Jurkat, Clone E6-1 (cell line): ENCODE measurements at regions not wholly inside any gene's neighbourhood (a gene's known extent, or its start where the extent isn't known, plus 50 kb on each side); places are given as distances from the start of the nearest gene placed in this dataset.
"Not testable (repeated sequence)": the region's sequence is repeated elsewhere in the genome, so short reads cannot be mapped to it uniquely, and the experiment has no call there.

Experiments used
- DNase-seq: peaks from one replicate; pipeline ENCODE4 v3.0.0-alpha.2; 2011; ENCODE audit warnings: low read depth, low spot score
- H3K4me3 ChIP-seq: 2 replicates; pipeline ENCODE4 v1.5.1; 2011; ENCODE audit warnings: mild to moderate bottlenecking, low read length, control low read depth, moderate library complexity

GRCh38 chr7:126040114-126041045 lies 1110.8 kb upstream of the POT1 start:
- DNase-seq: no peak
- no peak overlapping the region for H3K4me3 ChIP-seq

GRCh38 chr7:126026421-126027088 lies 1096.9 kb upstream of the POT1 start:
- DNase-seq: no peak
- H3K4me3 ChIP-seq: no peak overlapping the region

DNA sequence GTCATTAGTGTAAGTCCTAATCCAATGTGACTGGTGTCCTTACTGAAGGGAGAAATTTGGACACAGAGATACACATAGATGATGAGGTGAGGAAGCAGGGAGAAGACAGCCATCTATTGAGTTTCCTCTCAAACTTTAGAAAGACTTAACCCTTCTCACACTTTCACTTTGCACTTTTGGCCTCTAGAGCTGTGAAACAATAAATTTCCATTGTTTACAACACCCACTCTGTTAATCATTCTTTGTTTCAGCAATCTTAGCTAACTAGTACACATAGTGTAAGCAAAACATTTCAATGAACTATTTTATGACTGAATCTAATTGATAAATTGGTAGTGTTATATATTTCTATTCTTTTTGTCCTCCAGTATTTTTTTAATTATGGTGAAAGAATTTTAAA lies 1092.8 kb upstream of the POT1 start:
- no peak overlapping the region for H3K4me3 ChIP-seq
- no peak for DNase-seq

DNA sequence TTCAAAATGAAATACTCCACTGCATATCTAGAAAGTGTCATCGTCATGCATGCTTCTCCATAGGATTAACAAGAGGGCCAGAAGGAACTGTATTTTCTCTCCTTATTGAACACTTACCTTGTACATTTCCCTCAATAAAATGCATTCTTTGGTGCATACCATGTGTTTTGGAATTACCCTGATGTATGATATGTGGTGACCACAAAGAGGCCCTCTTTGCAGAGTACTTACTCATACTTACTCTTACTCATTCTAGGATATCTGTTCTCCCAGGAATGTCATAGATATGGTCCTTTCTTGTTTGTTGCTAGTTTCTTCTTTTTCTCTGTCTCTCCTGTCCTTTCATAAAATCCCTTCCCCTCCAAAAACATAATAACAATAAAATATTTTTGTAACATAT lies 1087.1 kb upstream of the POT1 start:
- no peak for DNase-seq
- H3K4me3 ChIP-seq: no peak overlapping the region

DNA sequence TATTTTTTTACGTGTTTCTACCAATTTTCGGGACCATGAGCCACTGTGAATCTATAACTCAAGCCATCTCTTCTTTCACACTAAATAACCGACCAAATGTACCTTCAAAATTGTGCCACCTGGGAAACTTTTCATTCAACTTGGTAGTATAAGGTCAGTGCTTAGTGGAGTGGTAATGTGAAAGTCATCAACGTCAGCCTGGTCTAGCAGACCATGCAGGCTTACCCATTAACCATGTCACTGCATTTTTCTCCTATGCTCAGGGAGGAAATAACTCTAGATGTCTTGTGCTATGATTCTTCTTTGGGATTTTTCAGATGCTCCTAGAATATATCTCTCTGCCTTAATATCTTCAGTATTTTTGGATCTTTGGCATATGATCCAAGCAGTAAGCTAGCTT lies 1075.4 kb upstream of the POT1 start:
- DNase-seq: no peak

GRCh38 chr7:126001349-126001748 lies 1071.7 kb upstream of the POT1 start:
- no peak for DNase-seq
- H3K4me3 ChIP-seq: no peak overlapping the region

More for the DNA sequence above, 1075.4 kb upstream of the POT1 start:
- no peak overlapping the region for H3K4me3 ChIP-seq

DNA sequence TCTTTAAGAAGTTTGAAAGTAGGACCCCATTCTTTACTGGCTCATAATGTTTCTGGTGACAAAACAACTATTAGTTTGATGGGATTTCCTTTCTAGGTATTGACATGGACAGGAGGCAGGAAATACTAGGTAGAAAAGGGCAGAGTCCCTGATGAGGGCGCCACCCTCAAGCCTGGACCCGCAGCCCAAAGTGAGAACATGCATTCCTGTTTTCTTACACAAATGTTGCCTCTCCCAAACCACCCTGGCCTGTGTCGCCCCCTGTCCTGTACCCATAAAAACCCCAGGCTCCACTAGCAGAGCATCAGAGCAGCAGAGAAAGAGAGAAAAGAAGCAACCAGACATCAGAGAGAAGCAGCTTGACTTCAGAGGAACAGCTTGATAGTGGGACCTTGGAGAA lies 1055.2 kb upstream of the POT1 start:
- H3K4me3 ChIP-seq: no peak overlapping the region
- no peak for DNase-seq

- H3K4me3 ChIP-seq: no peak overlapping the region
- no peak for DNase-seq
Measured at GRCh38 chr7:125971656-125972055, 1042.0 kb upstream of the POT1 start.

GRCh38 chr7:125966278-125967048 lies 1036.8 kb upstream of the POT1 start:
- no peak for DNase-seq
- H3K4me3 ChIP-seq: no peak overlapping the region

- H3K4me3 ChIP-seq: no peak overlapping the region
- no peak for DNase-seq
Measured at GRCh38 chr7:125934955-125935354, 1005.3 kb upstream of the POT1 start.

- H3K4me3 ChIP-seq: no peak overlapping the region
- no peak for DNase-seq
Measured at GRCh38 chr7:125934539-125934938, 1004.9 kb upstream of the POT1 start.

DNA sequence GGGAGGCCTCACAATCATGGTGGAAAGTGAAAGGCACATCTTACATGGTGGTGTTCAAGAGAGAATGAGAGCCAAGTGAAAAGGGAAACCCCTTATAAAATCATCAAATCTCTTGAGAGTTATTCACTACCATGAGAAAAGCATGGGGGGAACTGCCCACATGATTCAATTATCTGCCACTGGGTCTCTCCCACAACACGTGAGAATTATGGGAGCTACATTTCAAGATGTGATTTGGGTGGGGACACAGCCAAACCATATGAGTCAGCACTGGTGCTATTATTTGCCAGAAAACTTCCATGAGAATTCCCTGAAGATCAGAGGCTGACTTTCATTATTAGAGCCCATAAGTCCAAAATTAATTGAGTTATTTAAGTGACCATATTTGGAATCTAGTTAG lies 1001.2 kb upstream of the POT1 start:
- H3K4me3 ChIP-seq: no peak overlapping the region
- DNase-seq: no peak

GRCh38 chr7:125927556-125927955 lies 997.9 kb upstream of the POT1 start:
- no peak for DNase-seq
- no peak overlapping the region for H3K4me3 ChIP-seq

DNA sequence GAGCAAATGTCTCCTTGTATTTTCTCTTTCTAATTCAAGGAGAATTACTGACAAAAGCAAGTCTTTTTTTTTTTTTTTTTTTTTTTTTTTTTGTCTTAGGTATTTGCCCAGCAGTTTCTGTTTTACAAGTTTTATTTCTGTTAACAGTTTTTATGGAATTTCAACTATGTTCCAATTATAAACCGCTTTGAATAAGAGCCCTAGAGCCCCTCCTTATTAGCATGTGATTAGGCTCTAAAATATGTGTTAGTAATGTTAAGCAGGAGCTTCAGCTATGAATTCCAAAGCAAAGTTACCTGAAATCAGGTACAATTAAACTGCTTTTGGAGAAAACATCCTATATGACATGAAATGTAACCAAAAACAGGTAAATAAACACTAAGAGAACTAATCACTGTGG lies 997.0 kb upstream of the POT1 start:
- H3K4me3 ChIP-seq: no peak overlapping the region
- no peak for DNase-seq

GRCh38 chr7:125924037-125924436 lies 994.4 kb upstream of the POT1 start:
- no peak overlapping the region for H3K4me3 ChIP-seq

DNA sequence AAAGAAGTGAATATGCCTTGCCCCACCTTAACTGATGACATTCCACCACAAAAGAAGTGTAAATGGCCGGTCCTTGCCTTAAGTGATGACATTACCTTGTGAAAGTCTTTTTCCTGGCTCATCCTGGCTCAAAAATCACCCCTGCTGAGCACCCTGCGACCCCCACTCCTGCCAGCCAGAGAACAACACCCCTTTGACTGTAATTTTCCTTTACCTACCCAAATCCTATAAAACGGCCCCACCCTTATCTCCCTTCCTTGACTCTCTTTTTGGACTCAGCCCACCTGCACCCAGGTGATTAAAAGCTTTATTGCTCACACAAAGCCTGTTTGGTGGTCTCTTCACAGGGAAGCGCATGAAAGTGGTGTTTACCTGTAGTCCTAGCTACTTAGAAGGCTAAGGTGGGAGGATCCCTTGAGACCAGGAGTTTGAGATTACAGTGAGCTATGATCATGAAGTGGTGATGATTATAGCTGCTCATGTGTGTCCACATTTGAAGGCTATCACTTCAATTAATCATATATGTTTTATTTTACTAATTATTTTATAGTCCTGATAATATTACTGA lies 985.8 kb upstream of the POT1 start:
- H3K4me3 ChIP-seq, DNase-seq: not testable (repeated sequence)

More at GRCh38 chr7:125924037-125924436, 994.4 kb upstream of the POT1 start:
- no peak for DNase-seq

GRCh38 chr7:125908711-125909110 lies 979.1 kb upstream of the POT1 start:
- no peak for DNase-seq
- no peak overlapping the region for H3K4me3 ChIP-seq

DNA sequence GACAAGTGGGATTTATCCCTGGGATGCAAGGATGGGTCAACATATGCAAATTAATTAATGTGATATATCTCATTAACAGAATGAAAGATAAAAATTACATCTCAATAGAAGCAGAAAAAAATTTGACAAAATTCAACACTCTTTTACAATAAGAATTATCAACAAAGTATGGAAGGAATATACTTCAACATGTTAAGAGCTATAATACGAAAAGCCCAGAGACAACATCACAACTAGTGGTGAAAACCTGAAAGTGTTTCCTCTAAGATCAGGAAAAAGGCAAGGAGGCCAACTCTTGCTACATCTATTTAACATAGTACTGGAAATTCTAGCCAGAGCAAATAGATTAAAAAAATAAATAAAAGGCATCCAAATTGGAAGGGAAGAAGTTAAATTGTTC lies 970.0 kb upstream of the POT1 start:
- DNase-seq: no peak
- H3K4me3 ChIP-seq: no peak overlapping the region

GRCh38 chr7:125892434-125892833 lies 962.8 kb upstream of the POT1 start:
- H3K4me3 ChIP-seq: no peak overlapping the region
- DNase-seq: no peak
